AG08395 (cell line): ENCODE measurements at regions not wholly inside any gene's neighbourhood (a gene's known extent, or its start where the extent isn't known, plus 50 kb on each side); places are given as distances from the start of the nearest gene placed in this dataset.

Experiments used
- DNase-seq: peaks from one replicate; pipeline ENCODE4 v3.0.0; 2012; ENCODE audit warnings: mixed read lengths, low spot score

DNA sequence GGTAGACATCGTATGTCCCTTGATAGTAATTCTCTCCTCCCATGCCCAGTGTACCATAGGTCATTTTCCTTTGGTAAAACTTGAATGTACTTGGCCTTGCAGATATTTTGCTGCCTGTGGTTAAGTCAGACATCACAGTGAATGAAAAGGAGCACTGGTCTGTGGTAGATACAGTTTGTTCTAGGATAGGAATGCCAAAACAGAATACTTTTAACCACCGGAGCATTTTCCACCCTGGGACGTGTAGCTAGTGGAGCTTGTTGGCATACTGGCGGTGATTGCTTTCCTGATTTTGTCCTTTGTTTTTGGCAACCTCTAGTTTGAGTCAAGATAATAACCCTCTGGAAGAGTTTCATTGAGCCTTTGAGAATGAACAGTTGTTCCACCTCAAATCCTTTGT is 92.0 kb upstream of the BMPER start:
- no peak for DNase-seq

DNA sequence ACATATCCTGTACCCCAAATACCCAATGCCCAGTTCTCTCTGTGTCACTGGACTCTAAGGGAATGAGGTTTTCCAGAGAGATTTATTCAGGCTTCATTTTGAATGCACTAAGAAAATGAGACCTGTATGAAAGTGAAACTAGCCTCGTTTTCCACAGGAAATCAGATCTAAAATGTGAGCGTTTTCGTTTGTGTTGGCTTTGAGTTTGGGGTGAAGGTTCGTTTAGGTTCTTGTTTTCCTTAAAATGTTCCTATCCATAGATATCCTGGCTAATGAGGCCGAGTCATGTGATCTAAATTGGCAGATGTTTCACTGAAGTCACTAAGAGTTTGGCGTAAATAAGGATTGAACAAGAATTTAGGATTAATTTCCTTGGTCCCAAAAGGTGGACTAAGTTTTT is 90.9 kb upstream of the BMPER start:
- no peak for DNase-seq

DNA sequence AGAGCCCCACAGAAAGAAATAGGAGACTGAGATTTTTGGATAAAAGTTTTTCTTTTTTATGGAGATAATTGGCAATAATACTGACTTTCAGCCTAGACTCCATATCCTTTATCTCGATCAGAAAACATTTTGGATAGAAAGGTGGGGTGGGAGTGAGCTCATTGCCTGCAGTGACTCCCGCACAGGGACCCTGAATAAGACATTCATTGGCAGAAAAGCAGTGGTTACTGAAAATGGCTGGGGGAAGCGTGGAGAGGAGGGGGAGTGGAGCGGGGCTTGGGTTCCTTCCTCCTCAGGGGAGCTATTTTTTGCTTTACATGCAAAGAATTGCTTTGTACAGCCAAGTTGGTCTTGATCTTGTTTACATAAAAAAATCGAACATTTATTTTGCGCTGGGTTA is 90.4 kb upstream of the BMPER start:
- no peak for DNase-seq

DNA sequence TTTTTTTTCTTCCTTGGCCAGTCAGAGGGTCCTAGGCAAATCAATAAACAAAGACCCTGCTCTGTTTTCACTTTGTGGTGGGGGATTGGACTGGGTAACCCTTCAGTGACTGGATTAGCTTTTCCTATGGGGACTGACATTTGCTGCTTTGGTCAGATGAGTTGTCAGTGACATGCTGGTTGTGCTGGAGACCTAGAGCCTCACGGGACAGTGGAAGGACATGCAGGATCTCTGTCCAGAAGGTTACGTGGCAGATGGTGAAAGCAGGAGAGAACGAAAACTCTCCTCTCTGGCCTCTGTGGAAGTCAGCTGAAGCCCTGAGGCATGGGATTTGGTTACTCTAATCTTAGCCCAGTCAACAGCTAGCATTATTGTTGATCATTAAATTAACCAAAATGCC is 90.0 kb upstream of the BMPER start:
- no peak for DNase-seq

DNA sequence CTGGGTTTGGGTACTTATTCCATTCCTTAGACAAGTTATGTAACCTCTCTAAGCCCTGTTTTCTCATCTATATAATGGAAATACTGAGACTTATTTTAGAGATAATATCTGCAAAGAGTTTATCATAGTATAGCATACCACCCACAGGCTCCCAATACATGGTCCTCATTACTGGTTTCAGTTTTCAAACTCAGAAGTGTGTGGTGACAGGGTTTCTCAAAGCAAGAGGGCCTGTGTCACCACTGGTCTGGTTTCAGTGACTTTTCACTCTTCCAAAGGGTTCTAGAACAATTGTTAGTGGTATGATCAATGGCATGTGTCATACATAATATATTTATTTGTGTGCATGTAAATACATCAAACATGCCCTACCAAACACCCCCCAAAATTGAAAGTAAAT is 89.2 kb upstream of the BMPER start:
- no peak for DNase-seq

DNA sequence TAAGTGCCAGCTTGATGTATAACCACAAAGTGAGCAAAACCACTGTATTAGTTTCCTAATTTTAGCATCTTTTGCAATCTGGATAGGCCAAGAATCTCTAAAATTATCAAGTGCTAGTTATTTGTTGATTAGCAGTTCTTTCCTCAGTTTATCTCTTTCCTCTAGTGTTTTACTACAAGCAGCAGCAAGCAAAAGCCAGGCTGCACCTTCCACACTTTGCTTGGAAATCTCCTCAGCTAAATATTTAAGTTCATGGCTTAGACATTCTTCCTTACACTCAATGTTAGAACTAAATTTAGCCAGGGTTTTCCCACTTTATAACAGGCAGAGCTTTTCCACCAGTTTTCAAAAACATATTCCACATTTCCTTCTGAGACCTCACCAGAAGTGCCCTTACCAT is 85.7 kb upstream of the BMPER start:
- DNase-seq = no peak

DNA sequence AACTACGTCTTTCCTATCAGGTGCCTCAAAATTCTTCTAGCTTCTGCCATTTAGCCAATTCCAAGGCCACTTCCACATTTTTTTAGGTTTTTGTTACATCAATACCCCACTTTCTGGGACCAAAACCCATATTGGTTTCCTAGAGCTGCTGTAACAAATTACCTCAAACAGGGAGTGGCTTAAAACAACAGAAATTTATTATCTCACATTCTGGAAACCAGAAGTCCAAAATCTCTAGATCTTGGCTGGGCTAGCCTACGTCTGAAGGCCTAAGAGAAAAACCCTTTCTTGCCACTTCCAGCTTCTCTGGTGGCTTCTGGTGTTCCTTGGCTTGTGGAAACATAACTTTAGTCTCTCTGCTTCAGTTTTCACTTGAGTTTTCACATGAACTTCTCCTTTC is 85.1 kb upstream of the BMPER start:
- DNase-seq = no peak

DNA sequence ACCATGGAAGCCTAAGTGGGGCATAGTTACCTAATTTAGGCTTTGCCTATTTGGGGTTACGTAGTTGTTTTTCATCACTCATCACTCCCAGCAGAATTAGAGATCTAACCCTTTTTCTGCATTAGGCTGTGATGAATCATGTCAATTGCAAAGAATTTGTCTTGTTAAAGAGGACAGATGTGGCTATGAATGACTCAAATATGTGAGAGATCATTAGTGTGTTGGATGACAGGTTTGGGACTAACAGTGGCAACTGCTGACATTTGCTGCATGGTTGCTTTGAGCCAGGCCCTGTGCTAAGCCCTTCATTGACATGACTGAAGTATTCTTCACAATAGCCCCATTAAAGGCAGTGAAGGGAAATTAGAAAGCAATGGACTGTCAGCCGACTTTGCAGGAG is 83.4 kb upstream of the BMPER start:
- peak; percentile 20 for DNase-seq

DNA sequence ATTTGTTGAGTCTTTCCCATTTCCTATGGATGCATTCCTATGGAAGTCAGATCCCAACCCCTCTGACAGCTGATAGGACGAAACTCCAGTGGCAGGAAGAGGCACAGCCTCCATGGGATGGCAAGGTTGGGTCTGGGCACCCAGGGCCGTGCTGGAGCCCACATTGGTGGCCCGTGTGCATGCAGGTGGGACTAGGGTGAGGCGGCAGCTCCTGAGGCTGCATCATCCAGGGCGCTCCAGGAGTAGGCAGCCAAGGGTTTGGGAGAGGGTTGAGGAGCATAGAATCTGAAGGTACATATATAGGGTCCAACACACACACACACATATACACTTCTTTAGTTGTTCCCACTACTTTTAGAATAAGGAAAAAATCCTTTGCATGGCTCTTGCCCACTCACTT is 81.4 kb upstream of the BMPER start:
- no peak for DNase-seq

DNA sequence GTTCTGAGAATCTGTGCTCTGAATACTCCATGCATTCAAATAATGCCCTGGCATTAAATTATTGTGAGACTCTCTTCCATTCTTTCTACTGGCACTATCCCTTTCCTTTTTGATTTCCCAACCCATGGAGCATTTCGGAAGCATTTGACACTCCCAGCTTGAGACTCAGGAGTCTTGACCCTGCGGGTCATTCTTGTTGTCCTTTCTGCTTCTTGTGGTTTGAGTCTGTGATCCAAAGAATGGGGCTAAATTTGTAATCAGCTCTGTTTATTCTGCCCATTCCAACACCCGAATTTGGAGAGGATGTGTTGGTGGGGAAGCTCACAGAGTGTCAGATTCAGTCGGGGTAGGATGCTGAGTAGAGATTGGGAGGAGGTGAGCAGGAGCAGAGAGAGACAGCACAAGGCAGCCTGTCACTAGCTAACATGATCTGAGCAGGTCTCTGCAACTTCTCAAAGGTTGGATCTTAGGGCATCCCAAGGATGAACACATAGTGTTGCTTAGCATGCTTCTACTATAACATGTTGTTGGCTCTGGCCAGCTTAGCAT is 80.4 kb upstream of the BMPER start:
- DNase-seq = no peak

DNA sequence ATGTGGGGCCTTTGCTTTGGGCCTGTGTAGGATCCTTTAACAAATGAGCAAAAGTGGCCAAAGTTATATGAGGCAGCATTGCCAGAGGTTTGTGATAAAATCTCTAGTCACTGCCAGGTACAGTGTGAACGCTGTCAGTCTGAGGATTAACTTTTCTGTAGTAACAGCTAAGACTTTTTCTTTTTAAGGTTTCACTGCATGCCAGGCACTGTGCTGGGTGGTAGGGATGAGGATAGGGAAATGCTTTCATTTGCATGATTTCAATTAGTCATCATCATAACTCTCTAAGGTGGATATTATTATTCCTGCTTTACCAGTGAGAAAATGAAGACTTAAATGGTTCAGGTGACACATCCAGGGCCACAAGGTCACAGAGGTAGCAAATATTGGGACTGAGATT is 79.7 kb upstream of the BMPER start:
- DNase-seq = no peak

DNA sequence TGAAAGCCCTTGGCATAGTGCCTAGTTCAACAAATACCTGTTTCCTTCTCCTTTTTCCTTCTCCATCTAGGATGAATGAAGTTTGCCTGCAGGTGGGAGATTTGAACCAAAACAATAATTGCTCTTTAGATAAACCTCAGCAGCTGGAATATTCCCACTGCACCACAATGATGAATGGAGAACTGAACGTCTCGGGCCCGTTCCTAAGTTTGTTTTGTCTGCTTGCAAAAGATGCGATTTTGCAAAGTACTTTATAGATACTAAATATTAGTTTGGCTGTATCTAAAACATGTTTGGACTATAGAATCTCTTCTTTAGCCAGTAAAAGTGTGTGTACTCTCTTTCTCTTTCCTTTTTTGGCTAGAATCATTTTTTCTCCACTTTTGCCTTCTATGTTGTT is 75.8 kb upstream of the BMPER start:
- no peak for DNase-seq

DNA sequence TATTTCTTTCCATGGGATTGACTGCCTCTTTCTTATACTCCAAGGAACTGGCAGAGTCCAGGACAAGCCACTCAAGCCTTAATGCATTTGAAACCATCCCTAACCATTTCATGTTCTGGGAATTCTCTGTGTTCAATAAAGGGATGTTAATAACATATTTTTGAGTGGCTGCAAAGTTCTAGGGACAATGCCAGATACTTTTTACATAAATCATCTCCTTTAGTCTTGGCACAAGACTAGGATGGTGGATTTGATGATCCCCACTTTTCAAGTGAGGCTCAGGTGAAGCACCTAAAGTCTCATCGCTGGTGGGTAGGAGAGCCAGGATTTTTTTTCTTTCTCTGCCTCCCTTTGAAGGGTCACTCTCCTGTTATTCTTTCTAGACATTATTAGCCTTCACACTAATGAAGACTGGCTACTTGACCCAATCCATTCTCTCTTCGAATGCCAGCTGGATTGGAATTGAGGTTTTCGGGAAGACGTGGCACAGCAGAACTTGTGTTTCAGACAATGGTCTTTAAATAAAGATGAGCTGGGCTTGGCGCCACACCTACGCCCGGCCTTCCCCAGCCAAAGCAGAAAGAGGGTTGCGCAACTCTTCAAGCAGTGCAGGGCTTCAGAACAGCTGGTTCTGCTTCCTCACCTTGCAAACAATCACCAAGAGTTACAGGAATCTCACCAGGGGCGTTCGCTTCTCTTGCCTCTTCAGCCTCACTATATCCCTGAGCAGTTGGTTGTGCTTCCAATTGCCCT is 73.8 kb upstream of the BMPER start:
- DNase-seq = peak; percentile 44

DNA sequence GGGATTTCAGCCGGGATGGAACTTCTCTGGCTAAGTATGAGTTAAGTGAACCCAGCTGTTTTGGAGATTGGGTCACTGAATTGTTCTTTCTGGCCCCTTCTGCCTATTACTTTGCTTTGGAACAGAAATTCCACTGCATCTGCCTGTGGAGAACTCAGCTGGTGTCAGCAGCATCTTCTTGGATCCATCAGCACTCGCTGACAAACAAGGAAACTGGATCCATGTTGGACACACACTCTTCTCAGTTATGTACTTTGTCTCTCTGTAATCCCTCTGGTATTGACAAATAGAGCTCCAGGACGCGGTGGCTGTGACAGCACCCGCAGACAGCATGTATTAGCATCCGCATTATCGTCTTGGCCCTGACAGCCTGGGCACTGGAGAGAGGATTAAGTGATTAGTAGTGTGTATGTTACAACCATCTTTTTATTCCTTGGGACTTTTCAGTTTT is 73.0 kb upstream of the BMPER start:
- DNase-seq = peak; percentile 10

DNA sequence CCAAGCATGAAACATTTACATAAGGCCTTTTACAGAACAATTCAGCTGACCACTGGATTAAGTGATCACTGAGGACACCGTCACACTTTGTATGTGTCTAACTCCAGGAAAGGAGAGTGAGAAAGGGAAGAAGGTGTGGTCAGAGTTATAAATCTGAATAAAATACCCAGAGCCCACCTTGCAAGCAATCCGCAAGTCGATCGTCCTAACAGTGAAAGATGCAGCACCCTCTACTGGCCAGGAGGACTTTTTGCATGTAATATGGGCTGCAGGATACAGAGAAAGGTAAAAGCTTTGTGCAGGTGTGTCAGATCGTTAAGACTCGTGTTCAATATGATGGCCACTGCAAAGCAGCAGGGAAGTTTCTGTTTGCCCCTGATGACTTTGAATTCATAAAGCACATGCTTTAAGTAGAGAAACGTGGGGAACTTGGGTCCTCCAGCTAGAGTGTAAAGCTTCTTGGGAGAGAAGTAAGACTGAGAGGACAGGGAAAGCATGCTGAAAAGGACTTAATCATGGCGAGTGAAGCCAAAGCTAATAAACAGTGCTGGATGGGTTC is 68.5 kb upstream of the BMPER start:
- no peak for DNase-seq

DNA sequence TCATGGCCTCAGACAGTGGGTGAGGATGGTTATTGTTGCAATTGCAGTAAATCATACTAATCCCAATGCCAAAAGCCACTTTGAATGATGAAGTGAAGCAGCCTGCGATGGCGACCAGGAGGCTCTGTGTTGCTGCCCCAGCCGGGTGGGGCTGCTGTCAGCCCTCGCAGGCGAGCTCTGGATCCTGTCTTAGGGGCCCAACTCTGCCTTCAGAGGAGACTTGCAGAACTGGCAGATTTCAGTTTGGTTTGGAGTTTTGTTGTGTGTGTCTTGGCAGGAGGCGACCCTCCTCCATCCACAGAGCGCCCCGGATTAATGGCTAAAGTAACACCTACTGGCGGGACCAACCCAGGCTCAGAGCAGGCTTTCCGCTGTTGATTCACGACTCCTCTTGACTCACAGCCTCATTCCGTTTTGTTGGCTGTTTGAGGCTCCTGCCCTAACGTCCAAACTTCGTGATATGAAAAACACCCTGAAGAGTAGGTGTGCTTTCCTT is 67.9 kb upstream of the BMPER start:
- DNase-seq = no peak

DNA sequence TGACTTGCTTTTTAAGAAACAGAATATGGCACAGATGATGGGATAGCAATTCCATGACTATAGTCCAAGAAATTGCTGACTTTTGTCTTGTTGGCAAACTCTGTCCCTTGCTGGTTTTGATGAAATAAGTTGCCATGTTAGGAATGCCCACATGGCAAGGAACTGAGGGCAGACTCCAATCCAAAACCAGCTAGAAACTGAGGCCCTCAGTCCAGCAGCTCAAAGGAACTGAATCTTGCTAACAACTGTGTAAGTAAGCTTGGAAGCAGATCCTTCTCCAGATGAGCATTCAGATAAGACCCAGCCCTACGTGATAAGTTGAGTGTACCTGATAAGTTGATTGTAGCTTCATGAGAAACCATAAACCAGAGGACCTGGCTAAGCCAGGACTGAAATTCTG is 64.3 kb upstream of the BMPER start:
- DNase-seq = no peak

DNA sequence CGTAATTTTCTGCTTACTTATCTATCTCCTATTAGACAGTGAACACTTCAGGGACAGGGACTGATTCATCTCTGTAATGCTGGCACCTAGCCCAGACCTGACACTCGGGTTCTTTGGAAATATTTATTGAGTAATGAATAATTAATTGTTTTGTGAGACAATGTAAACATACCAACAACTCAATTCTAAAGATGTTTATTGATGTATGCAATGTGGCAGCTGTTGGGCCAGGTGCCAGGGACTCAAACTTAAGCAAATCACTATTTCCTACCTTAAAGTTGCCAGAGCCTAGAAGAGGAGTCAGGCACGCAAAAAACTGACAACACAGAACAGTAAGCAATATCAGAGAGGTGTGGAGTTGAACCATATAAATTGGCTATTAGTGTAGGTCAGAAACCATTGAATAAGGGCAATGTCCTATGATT is 63.6 kb upstream of the BMPER start:
- peak; percentile 21 for DNase-seq

DNA sequence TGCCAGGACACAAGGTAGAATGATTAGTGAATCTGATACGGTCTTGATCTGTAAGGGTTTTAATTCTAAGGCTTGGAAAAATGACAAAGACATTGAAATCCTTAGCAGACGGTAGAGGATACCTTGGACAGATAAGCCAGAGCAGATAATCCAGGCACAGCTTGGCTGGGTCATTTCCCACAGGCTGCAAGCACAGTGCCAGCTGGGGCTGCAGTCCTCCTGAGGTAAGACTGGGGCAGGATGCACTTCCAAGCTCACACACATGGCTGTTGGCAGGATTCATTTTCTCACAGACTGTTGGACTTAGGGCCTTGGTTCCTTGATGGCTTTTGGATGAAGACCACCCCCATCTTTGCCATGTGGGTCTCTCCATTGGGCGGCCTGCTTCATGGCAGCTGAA is 63.2 kb upstream of the BMPER start:
- DNase-seq = no peak

DNA sequence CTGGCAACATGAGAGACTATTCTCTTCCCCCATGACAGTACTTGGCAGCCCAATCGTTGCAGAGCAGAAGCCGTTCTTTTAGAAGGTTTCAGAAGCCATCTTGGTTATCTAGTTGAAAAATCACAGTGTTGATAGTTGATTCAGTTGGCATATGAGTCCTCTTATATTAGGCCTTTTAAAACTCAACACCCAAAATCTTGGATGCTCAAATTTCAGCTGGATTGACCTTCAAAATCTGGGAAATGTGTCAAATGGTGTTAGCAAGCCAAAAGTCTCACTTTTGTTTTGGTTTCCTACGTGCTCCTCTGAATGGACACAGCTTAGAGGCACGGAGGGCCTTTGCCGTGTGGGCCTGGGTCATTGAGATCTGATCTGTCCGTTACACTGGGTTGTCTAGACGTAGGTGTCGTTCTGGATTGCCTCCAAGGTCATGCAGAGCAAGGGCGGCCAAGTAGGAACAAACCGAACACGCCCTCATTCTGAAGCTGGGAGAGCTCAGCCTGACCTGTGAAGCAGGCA is 59.3 kb upstream of the BMPER start:
- DNase-seq = no peak

DNA sequence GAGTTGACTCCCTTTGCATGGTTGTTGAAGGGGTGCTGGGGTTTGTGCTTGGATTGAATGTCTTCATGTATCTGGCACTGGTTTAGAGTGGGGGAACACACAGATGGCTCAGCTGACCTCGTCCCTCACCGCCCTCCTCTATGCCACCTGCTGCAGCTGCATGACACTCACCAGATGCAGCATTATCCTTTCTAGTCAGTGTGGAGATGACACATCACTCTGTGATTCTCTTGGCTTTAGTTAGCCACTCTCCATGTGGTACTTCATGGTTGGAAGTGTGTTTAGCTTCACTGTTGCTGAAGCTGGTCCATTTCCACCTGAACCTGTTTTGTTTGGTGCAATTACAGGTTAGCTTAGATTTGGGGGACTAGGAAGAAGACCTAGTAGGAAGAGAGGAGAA is 56.3 kb upstream of the BMPER start:
- peak; percentile 60 for DNase-seq

DNA sequence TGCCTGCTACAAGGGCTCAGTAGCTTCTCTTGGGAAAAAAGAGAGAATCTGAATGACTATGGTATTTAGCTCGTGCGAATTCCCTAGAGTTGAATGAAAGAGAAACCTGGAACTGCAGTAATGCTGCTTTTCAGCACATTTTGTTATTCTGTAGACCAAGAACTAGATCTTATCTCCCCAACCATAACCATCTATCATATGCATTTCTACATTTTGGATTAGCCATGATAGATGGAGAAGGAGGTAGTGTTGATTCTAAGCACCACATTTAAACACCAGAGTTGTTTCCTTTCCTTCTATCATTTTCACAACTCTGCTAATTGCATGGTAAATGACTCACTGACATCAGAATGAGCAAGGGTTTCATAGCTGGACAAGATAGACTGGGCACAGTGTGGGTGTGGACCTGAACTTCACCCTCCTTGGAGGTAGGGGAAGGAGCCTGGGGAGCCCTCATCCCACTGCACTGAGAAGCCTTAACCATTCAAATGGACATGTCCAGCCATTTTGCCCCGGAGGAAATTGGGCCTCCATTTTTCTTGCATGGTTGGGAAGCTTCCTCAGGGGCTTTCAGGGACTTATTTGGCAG is 55.3 kb upstream of the BMPER start:
- DNase-seq = no peak

DNA sequence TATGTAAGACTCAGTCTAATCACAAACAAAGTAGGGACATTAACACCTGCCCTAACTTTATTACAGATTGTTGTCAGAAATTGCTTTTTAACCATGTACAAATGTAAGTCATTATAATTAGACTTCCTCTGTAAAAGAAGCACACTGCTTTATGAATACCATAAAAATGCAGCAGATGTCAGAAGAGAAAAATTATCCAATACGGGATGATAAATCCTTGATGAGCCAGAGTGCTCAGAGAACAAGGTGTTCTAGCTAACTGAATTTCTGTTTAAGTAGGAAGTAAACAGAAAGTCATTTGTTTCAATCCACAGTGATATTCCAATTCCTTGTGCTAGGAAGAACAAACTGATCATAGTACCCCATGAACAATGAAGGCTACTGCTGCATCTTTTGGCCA is 54.6 kb upstream of the BMPER start:
- DNase-seq = no peak
